HG02885 (cell line): ENCODE measurements at regions not wholly inside any gene's neighbourhood (a gene's known extent, or its start where the extent isn't known, plus 50 kb on each side); places are given as distances from the start of the nearest gene placed in this dataset.
"Not testable (repeated sequence)": the region's sequence is repeated elsewhere in the genome, so short reads cannot be mapped to it uniquely, and the experiment has no call there.

Source experiments
- ATAC-seq: cut with Tn5 transposase; IDR thresholded peaks from one replicate; pipeline ENCODE4 v1.9.1; 2021; ENCODE audit warnings: mild to moderate bottlenecking; ENCODE audit not compliant: unreplicated experiment, poor library complexity

DNA sequence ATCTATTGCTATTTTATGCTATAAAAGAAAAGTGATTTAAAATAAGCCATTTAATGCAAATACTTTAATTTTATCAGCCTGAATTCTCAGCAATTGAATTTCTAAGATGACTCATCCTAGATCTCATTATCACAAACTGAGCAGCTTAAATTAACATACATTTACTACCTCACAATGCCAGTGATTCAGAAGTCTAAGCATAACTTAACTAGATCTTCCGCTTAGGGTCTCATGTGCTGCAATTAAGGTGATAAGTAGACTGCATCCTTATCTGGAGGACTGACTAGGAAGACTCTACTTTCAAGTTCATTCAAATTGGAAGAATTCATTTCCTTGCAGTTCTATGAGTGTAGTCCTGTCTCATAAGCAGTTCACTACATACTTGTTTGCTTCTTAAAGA lies 286.6 kb downstream of the COL11A1 start:
- no peak for ATAC-seq

DNA sequence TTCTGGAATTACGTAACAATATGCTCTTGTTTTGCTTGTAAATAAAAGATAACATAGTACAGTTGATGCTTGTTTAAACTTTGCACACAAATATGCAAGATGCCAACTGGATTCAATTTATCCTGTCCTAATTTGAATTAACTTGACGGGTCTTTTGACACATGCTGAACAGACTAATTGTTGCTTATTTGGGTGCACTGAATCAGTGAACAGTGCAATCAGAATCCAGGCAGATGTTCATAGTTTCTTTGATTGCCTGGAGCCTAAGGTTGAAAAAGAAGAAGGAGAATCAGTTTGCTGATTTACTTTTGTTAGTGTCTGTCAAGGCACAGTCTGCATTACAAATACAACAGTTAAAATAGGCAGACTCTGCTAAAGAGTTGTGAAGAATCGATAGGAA lies 307.9 kb downstream of the COL11A1 start:
- ATAC-seq = no peak

- no peak for ATAC-seq
Measured at GRCh38 chr1:102799496-102799895, 308.8 kb downstream of the COL11A1 start.

DNA sequence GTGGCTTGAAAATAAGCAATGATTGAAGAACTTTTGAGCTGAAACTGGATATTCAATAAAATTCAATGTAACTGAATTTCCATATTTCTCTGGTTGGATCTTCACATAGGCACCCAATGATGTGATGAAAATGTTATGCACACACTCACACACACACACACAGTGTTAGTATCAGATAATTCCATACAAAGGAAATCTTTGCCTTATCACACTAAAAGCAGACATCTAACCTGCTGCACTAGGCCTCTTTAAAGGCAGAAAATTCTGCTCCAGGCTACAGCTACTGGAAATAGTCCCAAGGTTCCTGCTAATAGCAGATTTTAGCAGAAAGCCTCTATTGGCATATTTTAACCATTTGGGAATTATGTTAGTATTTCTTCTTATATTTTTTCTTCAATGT lies 309.6 kb downstream of the COL11A1 start:
- no peak for ATAC-seq

DNA sequence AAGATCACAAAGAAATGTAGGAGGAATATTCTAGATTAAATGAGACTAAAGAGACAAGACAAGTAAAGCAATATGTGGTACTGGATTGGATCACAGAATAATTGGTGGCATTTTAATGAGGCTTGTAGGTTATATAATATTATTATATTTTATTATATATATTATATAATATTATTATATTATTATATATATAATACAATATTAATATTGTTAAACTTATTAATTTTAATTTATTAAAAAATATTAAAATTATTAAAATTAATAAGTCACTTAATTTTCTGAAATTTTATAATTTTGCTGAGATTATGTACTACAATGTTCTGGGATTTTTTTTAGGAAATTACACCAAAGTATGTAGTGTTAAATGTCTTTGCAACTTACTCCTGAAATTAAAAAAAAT lies 311.9 kb downstream of the COL11A1 start:
- ATAC-seq = no peak

- ATAC-seq = no peak
Measured at GRCh38 chr1:102790997-102791396, 317.3 kb downstream of the COL11A1 start.

DNA sequence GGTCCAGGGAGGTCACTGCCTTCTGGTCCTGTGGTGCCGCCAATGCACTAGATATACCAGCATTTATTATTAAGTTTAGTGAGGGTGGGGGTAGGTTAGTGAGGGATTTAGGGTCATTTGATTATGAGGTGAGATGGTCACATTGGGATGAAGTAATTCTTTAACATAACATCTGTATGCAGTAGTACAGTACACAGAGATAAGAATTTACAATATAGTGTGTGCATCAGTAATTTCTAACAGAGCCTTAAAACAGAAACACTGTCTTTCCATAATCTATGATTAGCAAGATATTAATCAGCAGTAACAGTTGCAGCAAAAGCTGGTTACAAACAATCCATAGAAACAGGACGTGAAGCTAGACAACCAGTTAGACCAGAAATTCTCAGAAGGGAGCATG lies 318.4 kb downstream of the COL11A1 start:
- not testable (repeated sequence) for ATAC-seq

DNA sequence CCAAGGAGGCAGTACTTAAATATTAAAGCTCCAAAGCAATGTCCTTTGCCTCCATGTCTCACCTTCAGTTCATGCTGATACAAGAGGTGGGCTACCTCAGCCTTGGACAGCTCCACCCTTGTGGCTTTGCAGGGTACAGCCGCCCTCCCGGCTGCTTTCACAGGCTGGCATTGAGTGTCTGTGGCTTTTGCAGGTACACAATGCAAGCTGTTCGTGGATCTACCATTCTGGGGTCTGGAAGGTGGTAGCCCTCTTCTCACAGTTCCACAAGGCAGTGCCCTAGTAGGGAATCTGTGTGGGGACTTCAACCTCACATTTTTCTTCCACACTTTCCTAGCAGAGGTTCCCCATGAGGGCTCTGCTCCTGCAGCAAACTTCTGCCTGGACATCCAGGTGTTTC lies 324.8 kb downstream of the COL11A1 start:
- ATAC-seq = no peak

DNA sequence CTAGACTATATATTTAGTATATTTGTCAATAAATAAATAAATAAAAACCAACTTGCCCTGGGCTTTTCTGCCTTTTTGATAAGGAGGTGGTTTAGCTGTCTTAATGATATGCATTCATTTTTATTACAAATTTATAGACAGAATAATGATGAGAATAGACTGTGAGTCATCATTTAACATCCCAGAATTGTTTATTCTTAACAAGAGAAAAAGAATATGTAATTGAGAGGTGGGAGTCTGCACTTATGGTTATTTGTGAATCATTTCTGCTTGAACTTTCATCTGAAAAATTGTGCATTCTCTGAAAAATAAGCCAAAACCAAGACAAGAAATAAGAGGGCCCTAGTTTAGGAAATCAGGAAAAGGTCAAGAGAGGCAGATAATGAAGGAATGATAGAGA lies 326.2 kb downstream of the COL11A1 start:
- ATAC-seq = no peak

- ATAC-seq = no peak
Measured at GRCh38 chr1:102776071-102776470, 332.3 kb downstream of the COL11A1 start.

DNA sequence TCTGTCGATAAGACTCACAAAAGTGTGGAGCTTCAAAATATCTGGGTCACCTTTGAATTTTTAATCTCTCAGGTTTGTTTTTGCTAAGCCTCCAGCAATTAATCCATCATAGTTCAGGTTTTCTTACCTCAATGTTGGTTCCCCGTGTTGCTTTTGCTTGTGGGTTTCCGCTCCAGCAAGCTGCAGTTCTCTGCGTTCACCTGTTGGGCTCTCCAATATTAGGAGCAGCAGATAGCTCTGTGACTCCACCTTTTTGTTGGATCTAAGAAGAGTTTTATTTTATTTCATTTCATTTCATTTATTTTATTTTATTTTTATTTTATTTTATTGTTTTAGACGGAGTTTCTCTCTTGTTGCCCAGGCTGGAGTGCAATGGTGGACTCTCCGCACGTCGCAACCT lies 335.5 kb downstream of the COL11A1 start:
- no peak for ATAC-seq

DNA sequence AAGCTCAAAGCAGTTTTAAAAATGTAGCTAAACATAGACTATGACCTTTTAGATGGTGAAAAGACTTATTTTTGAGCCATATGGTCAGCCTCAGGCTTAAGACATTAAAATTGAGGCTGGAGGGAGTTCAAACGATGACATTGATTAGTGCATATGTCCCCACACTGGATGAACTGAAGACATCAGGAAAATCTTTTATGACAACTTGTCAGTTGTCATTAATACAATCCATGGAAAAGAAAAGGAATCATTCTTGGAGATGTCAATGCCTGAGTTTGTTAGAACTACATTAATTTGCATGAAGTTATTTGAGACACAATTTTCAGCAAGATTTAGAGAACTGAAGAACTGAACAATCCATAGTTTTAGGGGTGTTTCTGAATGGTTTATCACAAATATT lies 349.9 kb downstream of the COL11A1 start:
- ATAC-seq = no peak

GRCh38 chr1:102757363-102757762 lies 351.0 kb downstream of the COL11A1 start:
- no peak for ATAC-seq

DNA sequence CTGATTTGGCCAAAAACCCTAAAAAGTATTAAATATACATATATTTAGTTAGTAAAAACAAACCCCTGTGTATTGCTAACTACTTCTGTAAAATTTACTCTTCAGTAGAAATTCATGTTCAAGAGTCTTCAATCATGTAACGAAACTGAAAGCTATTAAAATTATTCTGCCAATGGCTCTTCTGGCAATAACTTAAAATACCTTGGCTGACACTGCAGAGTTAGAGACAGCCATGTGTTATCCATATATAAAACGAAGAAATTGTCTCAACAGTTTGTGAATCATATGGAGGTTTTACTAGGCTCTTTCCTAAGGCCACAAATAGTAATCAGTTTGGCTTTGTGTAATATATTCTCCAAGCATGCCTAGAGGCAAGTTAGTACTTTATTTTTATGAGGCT lies 357.2 kb downstream of the COL11A1 start:
- ATAC-seq = no peak

GRCh38 chr1:102742426-102742825 lies 365.9 kb downstream of the COL11A1 start:
- no peak for ATAC-seq

GRCh38 chr1:102733491-102734236 lies 374.7 kb downstream of the COL11A1 start:
- no peak for ATAC-seq

DNA sequence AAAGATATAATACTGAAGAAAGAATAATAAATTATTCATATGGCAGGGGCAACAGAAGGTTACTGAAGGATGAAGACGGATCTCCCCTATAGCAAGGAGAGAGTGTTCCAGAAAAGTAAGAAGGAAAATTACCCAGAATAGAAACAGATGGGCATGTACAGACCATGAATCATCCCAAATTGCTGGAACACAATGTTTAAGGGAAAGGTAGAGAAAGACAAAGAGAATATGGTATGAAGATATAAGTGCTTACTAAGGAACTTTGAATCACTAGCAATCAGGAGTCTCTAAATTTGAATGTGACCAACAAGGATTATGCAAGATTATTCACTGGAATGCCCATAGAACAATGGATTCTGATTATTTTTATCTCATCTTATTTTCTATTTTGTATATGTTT lies 375.4 kb downstream of the COL11A1 start:
- no peak for ATAC-seq

GRCh38 chr1:102726417-102726816 lies 381.9 kb downstream of the COL11A1 start:
- no peak for ATAC-seq

DNA sequence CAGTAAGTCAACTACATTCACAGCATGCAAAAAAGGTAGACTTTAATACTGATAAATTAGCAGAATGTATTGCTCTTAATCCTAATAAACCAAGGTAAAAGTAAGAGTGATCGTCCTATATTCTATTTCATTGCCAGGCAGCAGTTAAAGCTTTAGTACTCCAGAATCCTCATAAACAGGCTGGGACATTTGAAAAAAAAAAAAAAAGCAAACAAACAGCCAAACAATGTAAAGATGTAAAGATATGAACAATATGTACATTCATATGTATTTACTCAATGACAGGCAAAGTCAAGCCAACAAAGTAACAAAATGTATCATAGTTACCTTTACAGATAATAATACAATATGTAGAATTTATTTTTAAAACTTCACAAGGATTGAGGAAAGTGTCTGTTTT lies 383.6 kb downstream of the COL11A1 start:
- no peak for ATAC-seq

GRCh38 chr1:102715150-102715549 lies 393.2 kb downstream of the COL11A1 start:
- ATAC-seq = no peak

GRCh38 chr1:102699524-102699923 lies 408.8 kb downstream of the COL11A1 start:
- ATAC-seq = no peak

DNA sequence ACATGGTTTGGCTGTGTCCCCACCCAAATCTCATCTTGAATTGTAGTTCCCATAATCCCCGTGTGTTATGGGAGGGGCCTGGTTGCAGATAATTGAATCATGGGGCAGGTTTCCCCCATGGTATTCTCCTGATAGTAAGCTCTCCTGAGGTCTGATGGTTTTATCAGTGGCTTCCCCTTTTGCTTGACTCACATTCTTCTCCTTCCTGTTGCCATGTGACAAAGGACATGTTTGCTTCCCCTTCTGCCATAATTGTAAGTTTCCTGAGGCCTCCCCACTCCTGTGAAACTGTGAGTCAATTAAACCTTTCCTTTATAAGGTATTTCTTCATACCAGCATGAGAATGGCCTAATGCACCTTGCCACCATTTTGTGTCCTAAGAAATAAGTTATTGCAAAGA lies 415.0 kb downstream of the COL11A1 start:
- ATAC-seq = no peak
